ENCODE measurements at regions not wholly inside any gene's neighbourhood (a gene's known extent, or its start where the extent isn't known, plus 50 kb on each side); places are given as distances from the start of the nearest gene placed in this dataset.

- TF ChIP-seq CHD7 (IDR thresholded peaks at IDR 0.05; ENCODE audit: insufficient replicate concordance, low read length) (no peak), RNF2 (IDR thresholded peaks at IDR 0.05; ENCODE audit: borderline replicate concordance, low read depth, low read length, missing control alignments, poor library complexity, severe bottlenecking) (no peak), RBBP5 (IDR thresholded peaks at IDR 0.05; ENCODE audit: borderline replicate concordance, low read depth, low read length) (no peak), KDM4A (IDR thresholded peaks at IDR 0.05; ENCODE audit: low read depth, low read length, severe bottlenecking) (no peak), JUND (IDR thresholded peaks at IDR 0.05; ENCODE audit: low read length) (no peak), TAF1 (IDR thresholded peaks at IDR 0.05; ENCODE audit: low read depth, low read length) (no peak), TCF12 (IDR thresholded peaks at IDR 0.05; ENCODE audit: low read depth, low read length) (no peak), POLR2A (IDR thresholded peaks at IDR 0.05; ENCODE audit: control extremely low read depth in 1 of 2, low read depth in 2 of 2, low read length in 2 of 2) (no peak), SIX5 (IDR thresholded peaks at IDR 0.05; ENCODE audit: low read depth, low read length) (no peak), CEBPB (IDR thresholded peaks at IDR 0.05; ENCODE audit: low read depth, low read length) (no peak), EP300 (IDR thresholded peaks at IDR 0.05; ENCODE audit: borderline replicate concordance in 1 of 2, low read depth in 2 of 2, low read length in 2 of 2) (no peak)
Observed at GRCh38 chr7:26560526-26561256, 269.0 kb downstream of the SNX10 start (continued).
